ENCODE measurements at regions not wholly inside any gene's neighbourhood (a gene's known extent, or its start where the extent isn't known, plus 50 kb on each side); places are given as distances from the start of the nearest gene placed in this dataset.

GRCh38 chr3:144390786-144391185 lies 419.2 kb downstream of the DIPK2A start:
- no peak for DNase-seq

GRCh38 chr3:144391236-144391635 lies 419.6 kb downstream of the DIPK2A start:
- no peak for DNase-seq

- DNase-seq, result no peak
Measured at GRCh38 chr3:144394032-144394431, 422.4 kb downstream of the DIPK2A start.

- DNase-seq, result no peak
Measured at GRCh38 chr3:144402430-144402829, 430.8 kb downstream of the DIPK2A start.

- DNase-seq, result no peak
Measured at GRCh38 chr3:144403040-144403457, 431.4 kb downstream of the DIPK2A start.

- DNase-seq, result no peak
Measured at GRCh38 chr3:144407335-144407734, 435.7 kb downstream of the DIPK2A start.

- DNase-seq, result no peak
Measured at GRCh38 chr3:144409319-144409718, 437.7 kb downstream of the DIPK2A start.

GRCh38 chr3:144413068-144413467 lies 441.4 kb downstream of the DIPK2A start:
- DNase-seq, result no peak

GRCh38 chr3:144415492-144415891 lies 443.9 kb downstream of the DIPK2A start:
- DNase-seq, result no peak

GRCh38 chr3:144424606-144425005 lies 453.0 kb downstream of the DIPK2A start:
- no peak for DNase-seq

- no peak for DNase-seq
Measured at GRCh38 chr3:144426366-144426765, 454.7 kb downstream of the DIPK2A start.

GRCh38 chr3:144426967-144427366 lies 455.3 kb downstream of the DIPK2A start:
- DNase-seq, result no peak

GRCh38 chr3:144429719-144430121 lies 458.1 kb downstream of the DIPK2A start:
- no peak for DNase-seq

GRCh38 chr3:144431134-144431533 lies 459.5 kb downstream of the DIPK2A start:
- DNase-seq, result no peak

GRCh38 chr3:144433006-144433405 lies 461.4 kb downstream of the DIPK2A start:
- DNase-seq, result no peak

- DNase-seq, result no peak
Measured at GRCh38 chr3:144437989-144438388, 466.4 kb downstream of the DIPK2A start.

- no peak for DNase-seq
Measured at GRCh38 chr3:144444061-144444460, 472.4 kb downstream of the DIPK2A start.

GRCh38 chr3:144444546-144444945 lies 472.9 kb downstream of the DIPK2A start:
- DNase-seq, result no peak

GRCh38 chr3:144455841-144456440 lies 484.3 kb downstream of the DIPK2A start:
- DNase-seq, result no peak

GRCh38 chr3:144457758-144458157 lies 486.1 kb downstream of the DIPK2A start:
- no peak for DNase-seq

GRCh38 chr3:144458283-144458682 lies 486.7 kb downstream of the DIPK2A start:
- DNase-seq, result no peak

- no peak for DNase-seq
Measured at GRCh38 chr3:144462337-144462736, 490.7 kb downstream of the DIPK2A start.

- no peak for DNase-seq
Measured at GRCh38 chr3:144463911-144464310, 492.3 kb downstream of the DIPK2A start.

- DNase-seq, result no peak
Measured at GRCh38 chr3:144466114-144466513, 494.5 kb downstream of the DIPK2A start.

- DNase-seq, result no peak
Measured at GRCh38 chr3:144466540-144466939, 494.9 kb downstream of the DIPK2A start.

GRCh38 chr3:144470666-144471065 lies 499.0 kb downstream of the DIPK2A start:
- no peak for DNase-seq
